Nephron progenitor cell (in vitro differentiated cells): ENCODE measurements at regions not wholly inside any gene's neighbourhood (a gene's known extent, or its start where the extent isn't known, plus 50 kb on each side); places are given as distances from the start of the nearest gene placed in this dataset.
"Not testable (repeated sequence)": the region's sequence is repeated elsewhere in the genome, so short reads cannot be mapped to it uniquely, and the experiment has no call there.

Experiments used
- DNase-seq: peaks from one replicate; pipeline ENCODE4 v3.0.0; 2021
- H3K27ac Mint-ChIP-seq: 2 replicates; pipeline ENCODE4 v1.8.0; 2021; ENCODE audit warnings: mild to moderate bottlenecking, moderate library complexity, mixed read lengths
- H3K27me3 Mint-ChIP-seq: 2 replicates; pipeline ENCODE4 v1.8.0; 2021; ENCODE audit warnings: mild to moderate bottlenecking, low read depth, mixed read lengths; ENCODE audit not compliant: poor library complexity
- H3K36me3 Mint-ChIP-seq: 2 replicates; pipeline ENCODE4 v1.8.0; 2021; ENCODE audit warnings: low read depth, mixed read lengths
- H3K4me1 Mint-ChIP-seq: 2 replicates; pipeline ENCODE4 v1.8.0; 2021; ENCODE audit warnings: mixed read lengths
- H3K4me3 Mint-ChIP-seq: 2 replicates; pipeline ENCODE4 v1.8.0; 2021; ENCODE audit warnings: mild to moderate bottlenecking, moderate library complexity, mixed read lengths
- H3K9me3 Mint-ChIP-seq: 2 replicates; pipeline ENCODE4 v1.8.0; 2021; ENCODE audit warnings: mild to moderate bottlenecking, moderate library complexity, mixed read lengths
- TF ChIP-seq, protein P1 (sequence below): fragments of 200-600 bp; sonication (generic); IDR thresholded peaks from 2 replicates; pipeline ENCODE4 v1.5.0; 2021; ENCODE audit warnings: antibody characterized with exemption

GRCh38 chr10:32187686-32188085 is 131.5 kb upstream of the KIF5B start:
- no peaks in the 10 kb centered on the region for H3K9me3 Mint-ChIP-seq
- no peaks in the 10 kb centered on the region for H3K4me1 Mint-ChIP-seq
- no peak for DNase-seq
- TF ChIP-seq, protein P1, sequence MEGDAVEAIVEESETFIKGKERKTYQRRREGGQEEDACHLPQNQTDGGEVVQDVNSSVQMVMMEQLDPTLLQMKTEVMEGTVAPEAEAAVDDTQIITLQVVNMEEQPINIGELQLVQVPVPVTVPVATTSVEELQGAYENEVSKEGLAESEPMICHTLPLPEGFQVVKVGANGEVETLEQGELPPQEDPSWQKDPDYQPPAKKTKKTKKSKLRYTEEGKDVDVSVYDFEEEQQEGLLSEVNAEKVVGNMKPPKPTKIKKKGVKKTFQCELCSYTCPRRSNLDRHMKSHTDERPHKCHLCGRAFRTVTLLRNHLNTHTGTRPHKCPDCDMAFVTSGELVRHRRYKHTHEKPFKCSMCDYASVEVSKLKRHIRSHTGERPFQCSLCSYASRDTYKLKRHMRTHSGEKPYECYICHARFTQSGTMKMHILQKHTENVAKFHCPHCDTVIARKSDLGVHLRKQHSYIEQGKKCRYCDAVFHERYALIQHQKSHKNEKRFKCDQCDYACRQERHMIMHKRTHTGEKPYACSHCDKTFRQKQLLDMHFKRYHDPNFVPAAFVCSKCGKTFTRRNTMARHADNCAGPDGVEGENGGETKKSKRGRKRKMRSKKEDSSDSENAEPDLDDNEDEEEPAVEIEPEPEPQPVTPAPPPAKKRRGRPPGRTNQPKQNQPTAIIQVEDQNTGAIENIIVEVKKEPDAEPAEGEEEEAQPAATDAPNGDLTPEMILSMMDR = no peak
- no peak overlapping the region for H3K27ac Mint-ChIP-seq
- H3K27me3 Mint-ChIP-seq = no peaks in the 10 kb centered on the region
- H3K4me3 Mint-ChIP-seq = no peak overlapping the region
- no peaks in the 10 kb centered on the region for H3K36me3 Mint-ChIP-seq

- not testable (repeated sequence) for H3K4me3 Mint-ChIP-seq, H3K9me3 Mint-ChIP-seq, H3K27ac Mint-ChIP-seq, DNase-seq, H3K36me3 Mint-ChIP-seq, H3K27me3 Mint-ChIP-seq
- H3K4me1 Mint-ChIP-seq = peaks cover 12% of the 10 kb centered on the region
Measured at GRCh38 chr10:32183652-32184051, 127.4 kb upstream of the KIF5B start.

DNA sequence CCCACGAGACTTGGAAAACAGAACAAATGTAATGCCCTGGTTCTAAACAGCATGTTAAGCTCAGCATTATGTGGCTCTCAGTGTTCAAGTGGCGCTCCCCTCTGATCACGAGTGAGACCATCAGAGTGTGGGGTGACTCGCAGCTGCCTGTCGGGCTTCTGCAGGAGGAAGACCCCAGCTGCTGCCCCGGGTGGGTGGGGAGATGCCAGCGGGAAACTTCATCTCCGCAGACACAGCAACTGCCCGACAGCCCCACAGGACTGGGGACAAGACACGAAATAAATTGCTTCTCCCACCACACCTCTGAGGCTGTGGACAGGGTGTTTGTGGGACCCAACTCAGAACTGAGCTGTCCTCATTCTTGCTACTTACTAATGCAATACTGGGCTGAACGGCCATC is 126.3 kb upstream of the KIF5B start:
- H3K9me3 Mint-ChIP-seq = no peaks in the 10 kb centered on the region
- DNase-seq = no peak
- H3K4me3 Mint-ChIP-seq = no peak overlapping the region
- H3K27ac Mint-ChIP-seq = no peak overlapping the region
- H3K36me3 Mint-ChIP-seq = no peaks in the 10 kb centered on the region
- no peaks in the 10 kb centered on the region for H3K27me3 Mint-ChIP-seq
- H3K4me1 Mint-ChIP-seq = peaks cover 12% of the 10 kb centered on the region
- TF ChIP-seq, protein P1 = no peak

DNA sequence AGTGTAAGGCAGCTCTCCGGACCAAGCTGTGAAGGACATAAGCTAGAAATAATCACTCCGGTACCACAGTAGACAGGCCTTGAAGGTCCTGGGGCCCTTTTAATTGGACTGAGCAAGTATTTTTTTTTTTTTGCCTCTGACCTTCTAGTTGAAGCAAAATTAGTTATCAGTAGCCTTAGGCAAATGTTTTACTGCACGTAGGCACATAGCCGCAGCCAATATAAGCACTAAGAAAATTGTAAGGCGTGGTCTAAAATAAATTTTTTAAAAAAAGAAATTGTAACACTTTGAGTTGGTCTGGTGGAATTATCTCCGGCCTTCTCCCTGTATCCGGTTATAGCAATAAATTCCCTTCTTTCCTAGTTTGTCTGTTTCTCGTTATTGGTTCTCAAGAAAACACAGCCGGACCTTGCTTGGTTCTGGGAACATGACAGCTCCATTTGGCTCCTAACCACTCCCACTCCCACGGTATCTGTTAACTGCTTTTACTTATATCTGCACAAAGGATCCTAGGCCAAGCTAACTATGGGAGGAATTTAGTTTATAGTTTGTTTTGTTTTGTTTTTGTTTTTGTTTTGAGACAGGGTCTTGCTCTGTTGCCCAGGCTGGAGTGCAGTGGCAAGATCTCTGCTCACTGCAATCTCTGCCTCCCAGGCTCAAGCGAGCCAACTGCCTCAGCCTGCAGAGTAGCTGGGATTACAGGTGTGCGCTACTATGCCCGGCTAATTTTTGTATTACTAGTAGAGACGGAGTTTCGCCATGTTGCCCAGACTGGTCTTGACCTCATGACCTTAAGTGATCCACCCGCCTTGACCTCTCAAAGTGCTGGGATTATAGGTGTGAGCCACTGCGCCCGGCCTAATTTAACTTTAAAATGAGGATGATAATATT is 124.4 kb upstream of the KIF5B start:
- no peak overlapping the region for H3K27ac Mint-ChIP-seq
- no peaks in the 10 kb centered on the region for H3K9me3 Mint-ChIP-seq
- peaks cover 12% of the 10 kb centered on the region for H3K4me1 Mint-ChIP-seq
- H3K36me3 Mint-ChIP-seq = no peaks in the 10 kb centered on the region
- TF ChIP-seq, protein P1 = no peak
- no peak for DNase-seq
- no peaks in the 10 kb centered on the region for H3K27me3 Mint-ChIP-seq
- no peak overlapping the region for H3K4me3 Mint-ChIP-seq

- Mint-ChIP-seq H3K4me1 (peaks cover 12% of the 10 kb centered on the region), H3K4me3 (no peak overlapping the region), H3K27me3 (no peaks in the 10 kb centered on the region), H3K36me3 (no peaks in the 10 kb centered on the region), H3K27ac (no peak overlapping the region), H3K9me3 (no peaks in the 10 kb centered on the region)
- no peak for DNase-seq
- TF ChIP-seq, protein P1 = no peak
Measured at GRCh38 chr10:32179836-32180235, 123.6 kb upstream of the KIF5B start.

- not testable (repeated sequence) for DNase-seq, H3K9me3 Mint-ChIP-seq, H3K27me3 Mint-ChIP-seq, H3K27ac Mint-ChIP-seq, H3K36me3 Mint-ChIP-seq, H3K4me3 Mint-ChIP-seq
- H3K4me1 Mint-ChIP-seq = peaks cover 12% of the 10 kb centered on the region
Measured at GRCh38 chr10:32177594-32177993, 121.4 kb upstream of the KIF5B start.

DNA sequence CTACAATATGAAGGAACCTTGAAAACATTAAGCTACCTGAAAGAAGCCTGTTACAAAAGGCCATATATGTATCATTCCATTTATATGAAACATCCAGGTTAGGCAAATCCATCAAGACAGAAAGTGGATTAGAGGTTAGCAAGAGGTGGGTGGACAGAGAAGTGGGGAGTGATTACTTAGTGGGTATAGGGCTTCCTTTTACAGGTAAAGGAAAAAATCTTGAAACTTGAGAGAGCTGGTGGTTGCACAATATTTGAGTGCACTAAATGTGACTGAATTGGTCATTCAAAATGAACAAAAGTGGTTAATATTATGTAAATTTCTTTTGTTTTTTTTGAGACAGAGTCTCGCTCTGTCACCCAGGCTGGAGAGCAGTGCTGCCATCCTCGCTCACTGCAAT is 119.4 kb upstream of the KIF5B start:
- no peak overlapping the region for H3K4me3 Mint-ChIP-seq
- peaks cover 2% of the 10 kb centered on the region for H3K27me3 Mint-ChIP-seq
- no peak for DNase-seq
- H3K4me1 Mint-ChIP-seq = peaks cover 6% of the 10 kb centered on the region
- H3K36me3 Mint-ChIP-seq = no peaks in the 10 kb centered on the region
- TF ChIP-seq, protein P1 = no peak
- no peaks in the 10 kb centered on the region for H3K9me3 Mint-ChIP-seq
- H3K27ac Mint-ChIP-seq = no peak overlapping the region
